DND-41 (cell line): ENCODE measurements at regions not wholly inside any gene's neighbourhood (a gene's known extent, or its start where the extent isn't known, plus 50 kb on each side); places are given as distances from the start of the nearest gene placed in this dataset.
"Not testable (repeated sequence)": the region's sequence is repeated elsewhere in the genome, so short reads cannot be mapped to it uniquely, and the experiment has no call there.

Experiments used
- EZH2 ChIP-seq: IDR thresholded peaks from 3 replicates; pipeline ENCODE4 v1.6.1; 2012; ENCODE audit warnings: borderline replicate concordance, low read depth, mild to moderate bottlenecking, moderate library complexity, low read length, inconsistent platforms; ENCODE audit not compliant: severe bottlenecking
- TF ChIP-seq, protein P1 (sequence below): IDR thresholded peaks from 2 replicates; pipeline ENCODE4 v1.5.1; 2012; ENCODE audit warnings: borderline replicate concordance, low read length, moderate library complexity, mild to moderate bottlenecking; ENCODE audit not compliant: poor library complexity, severe bottlenecking; ENCODE audit errors: extremely low read depth

DNA sequence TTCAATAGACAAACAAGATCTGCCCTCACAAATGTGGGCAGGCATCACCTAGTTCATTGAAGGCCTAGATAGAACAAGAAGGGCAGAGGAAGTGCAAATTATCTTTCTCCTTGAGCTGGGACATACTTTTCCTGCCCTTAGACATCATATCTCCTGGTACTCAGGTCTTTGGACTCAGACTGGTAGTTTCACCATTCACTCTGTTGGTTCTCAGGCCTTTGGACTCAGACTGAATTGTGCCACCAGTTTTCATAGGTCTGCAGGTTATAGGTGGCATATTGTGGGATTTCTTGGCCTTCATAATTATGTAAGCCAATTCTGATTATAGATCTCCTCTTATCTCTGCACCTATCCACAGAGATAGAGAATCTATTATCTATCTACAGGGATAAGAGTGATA is 54.6 kb upstream of the GOLGA8Q start:
- TF ChIP-seq EZH2, result not testable (repeated sequence)
- TF ChIP-seq, protein P1, sequence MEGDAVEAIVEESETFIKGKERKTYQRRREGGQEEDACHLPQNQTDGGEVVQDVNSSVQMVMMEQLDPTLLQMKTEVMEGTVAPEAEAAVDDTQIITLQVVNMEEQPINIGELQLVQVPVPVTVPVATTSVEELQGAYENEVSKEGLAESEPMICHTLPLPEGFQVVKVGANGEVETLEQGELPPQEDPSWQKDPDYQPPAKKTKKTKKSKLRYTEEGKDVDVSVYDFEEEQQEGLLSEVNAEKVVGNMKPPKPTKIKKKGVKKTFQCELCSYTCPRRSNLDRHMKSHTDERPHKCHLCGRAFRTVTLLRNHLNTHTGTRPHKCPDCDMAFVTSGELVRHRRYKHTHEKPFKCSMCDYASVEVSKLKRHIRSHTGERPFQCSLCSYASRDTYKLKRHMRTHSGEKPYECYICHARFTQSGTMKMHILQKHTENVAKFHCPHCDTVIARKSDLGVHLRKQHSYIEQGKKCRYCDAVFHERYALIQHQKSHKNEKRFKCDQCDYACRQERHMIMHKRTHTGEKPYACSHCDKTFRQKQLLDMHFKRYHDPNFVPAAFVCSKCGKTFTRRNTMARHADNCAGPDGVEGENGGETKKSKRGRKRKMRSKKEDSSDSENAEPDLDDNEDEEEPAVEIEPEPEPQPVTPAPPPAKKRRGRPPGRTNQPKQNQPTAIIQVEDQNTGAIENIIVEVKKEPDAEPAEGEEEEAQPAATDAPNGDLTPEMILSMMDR, result not testable (repeated sequence)
